ENCODE measurements at regions not wholly inside any gene's neighbourhood (a gene's known extent, or its start where the extent isn't known, plus 50 kb on each side); places are given as distances from the start of the nearest gene placed in this dataset.

DNA sequence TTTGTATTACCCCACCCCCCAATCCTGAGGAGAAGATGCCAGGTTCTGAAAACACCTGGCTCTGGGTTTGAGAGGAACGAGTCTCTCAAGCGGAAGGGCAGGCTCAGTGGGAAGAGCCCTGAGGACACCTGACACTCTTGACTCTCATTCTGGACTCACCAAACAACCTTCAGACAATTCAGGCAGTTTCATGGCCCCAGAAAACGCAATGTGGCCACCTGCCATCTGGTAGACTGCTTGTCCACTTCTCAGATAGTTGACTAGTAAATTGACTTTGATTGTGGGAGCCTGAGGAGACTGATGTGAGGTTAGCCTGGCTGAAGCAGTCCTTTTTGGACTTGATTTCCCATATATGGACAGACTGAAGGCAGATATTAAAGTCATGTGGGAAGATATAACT, 117.5 kb upstream of the FSTL4 start:
- TF ChIP-seq, protein P1, sequence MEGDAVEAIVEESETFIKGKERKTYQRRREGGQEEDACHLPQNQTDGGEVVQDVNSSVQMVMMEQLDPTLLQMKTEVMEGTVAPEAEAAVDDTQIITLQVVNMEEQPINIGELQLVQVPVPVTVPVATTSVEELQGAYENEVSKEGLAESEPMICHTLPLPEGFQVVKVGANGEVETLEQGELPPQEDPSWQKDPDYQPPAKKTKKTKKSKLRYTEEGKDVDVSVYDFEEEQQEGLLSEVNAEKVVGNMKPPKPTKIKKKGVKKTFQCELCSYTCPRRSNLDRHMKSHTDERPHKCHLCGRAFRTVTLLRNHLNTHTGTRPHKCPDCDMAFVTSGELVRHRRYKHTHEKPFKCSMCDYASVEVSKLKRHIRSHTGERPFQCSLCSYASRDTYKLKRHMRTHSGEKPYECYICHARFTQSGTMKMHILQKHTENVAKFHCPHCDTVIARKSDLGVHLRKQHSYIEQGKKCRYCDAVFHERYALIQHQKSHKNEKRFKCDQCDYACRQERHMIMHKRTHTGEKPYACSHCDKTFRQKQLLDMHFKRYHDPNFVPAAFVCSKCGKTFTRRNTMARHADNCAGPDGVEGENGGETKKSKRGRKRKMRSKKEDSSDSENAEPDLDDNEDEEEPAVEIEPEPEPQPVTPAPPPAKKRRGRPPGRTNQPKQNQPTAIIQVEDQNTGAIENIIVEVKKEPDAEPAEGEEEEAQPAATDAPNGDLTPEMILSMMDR (IDR thresholded peaks at IDR 0.05; ENCODE audit: low read depth, low read length) = no peak
- TF ChIP-seq EZH2phosphoT487 (IDR thresholded peaks at IDR 0.05; ENCODE audit: low read depth) = no peak

All from OCI-LY3 (cell line).